Stimulated activated naive CD8-positive, alpha-beta T cell treated with anti-CD3 and anti-CD28 coated beads, Interleukin-15, Interleukin-2, amounts not matched to agents 100 U/mL and 50 U/mL, for 24 hours (primary cell): ENCODE measurements at regions not wholly inside any gene's neighbourhood (a gene's known extent, or its start where the extent isn't known, plus 50 kb on each side); places are given as distances from the start of the nearest gene placed in this dataset.
A peak's percentile ranks its signal among the peaks of the same experiment; 100 is the strongest.
"Not testable (repeated sequence)": the region's sequence is repeated elsewhere in the genome, so short reads cannot be mapped to it uniquely, and the experiment has no call there.

ENCODE experiments used
- ATAC-seq: fragments of 150-1000 bp; cut with Tn5 transposase; one replicate; pipeline ENCODE4 v1.10.0; 2021
- DNase-seq: peaks from one replicate; pipeline ENCODE4 v3.0.0; 2021

DNA sequence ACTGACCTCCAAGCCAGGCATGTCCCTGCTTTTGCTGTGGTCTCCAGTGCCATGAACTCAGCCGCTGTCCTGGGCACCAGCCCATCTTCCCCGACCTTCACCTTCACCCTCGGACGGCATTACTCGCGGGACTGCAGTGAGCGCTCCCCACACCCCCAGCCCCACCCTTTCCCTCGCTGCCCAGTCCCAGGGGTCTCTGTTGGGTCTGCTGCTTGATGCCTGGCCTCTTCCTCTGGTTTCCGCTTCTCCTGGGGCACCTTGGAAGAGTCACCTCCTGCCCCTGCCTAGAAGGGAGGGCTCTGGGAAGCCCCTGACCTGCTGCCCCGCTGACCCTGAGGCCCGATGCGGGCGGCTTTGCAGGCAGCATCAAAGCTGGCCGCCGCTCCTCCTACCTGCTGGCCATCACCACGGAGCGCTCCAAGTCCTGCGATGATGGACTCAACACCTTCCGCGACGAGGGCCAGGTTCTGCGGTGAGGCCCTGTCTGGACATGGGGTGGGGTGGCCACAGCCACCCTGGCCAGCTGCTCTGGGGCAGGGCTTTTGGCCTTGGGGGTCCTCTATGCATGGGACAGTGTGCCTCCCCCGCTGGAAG lies 102.3 kb downstream of the ZNF267 start:
- ATAC-seq, DNase-seq: not testable (repeated sequence)

DNA sequence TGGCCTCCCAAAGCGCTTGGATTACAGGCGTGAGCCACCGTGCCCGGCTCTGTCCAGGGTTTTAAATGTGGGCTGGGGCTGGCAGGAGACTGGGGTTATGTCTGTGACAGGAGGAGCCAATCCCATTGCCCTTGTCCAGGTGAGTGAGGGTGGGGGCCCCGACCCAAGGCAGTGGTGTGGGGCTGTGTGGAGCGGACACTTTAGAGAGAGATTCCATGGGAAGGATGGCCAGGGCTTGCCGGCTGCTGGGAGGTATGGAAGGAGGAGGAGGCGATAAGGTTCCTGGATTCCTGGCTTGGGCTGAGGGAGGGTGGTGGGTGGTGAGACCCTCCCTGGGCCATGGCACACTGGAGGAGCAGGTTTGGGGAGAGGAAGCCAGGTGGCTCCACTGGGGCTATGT lies 104.9 kb downstream of the ZNF267 start:
- DNase-seq, ATAC-seq: not testable (repeated sequence)

DNA sequence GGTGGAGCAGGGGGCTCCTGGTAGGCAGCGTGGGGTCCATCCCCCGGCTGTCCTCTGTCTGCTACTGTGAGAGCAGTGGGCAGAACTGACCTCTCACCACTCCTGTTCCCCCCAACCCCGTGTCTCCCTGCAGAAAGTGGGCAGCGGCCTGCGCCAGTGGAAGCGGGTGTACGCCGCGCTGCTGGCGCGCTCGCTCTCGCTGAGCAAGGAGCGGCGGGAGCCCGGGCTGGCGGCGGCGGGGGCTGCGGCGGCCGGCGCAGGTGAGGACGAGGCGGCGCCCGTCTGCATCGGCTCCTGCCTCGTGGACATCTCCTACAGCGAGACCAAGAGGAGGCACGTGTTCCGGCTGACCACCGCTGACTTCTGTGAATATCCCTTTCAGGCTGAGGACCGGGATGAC lies 108.1 kb downstream of the ZNF267 start:
- DNase-seq, ATAC-seq: not testable (repeated sequence)

DNA sequence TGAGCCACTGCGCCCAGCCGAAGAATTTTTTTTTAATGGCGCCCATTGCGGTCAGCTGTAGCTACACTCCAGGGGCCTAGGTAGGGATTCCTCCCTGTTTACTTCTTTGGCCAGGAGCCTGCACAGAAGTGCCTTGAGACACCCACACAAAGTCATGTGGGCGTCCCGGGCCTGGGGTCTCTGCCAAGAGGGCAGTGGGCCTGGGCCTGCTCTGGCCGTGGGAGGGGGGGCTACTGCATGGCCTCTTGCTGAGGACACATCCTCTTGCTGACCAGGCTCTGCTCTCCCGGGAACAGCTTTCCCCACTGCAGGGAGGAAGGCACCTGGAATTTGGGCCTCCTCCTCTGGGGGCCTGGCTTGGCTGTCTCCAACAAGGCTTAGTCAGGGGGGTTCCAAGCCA lies 109.4 kb downstream of the ZNF267 start:
- not testable (repeated sequence) for DNase-seq, ATAC-seq

DNA sequence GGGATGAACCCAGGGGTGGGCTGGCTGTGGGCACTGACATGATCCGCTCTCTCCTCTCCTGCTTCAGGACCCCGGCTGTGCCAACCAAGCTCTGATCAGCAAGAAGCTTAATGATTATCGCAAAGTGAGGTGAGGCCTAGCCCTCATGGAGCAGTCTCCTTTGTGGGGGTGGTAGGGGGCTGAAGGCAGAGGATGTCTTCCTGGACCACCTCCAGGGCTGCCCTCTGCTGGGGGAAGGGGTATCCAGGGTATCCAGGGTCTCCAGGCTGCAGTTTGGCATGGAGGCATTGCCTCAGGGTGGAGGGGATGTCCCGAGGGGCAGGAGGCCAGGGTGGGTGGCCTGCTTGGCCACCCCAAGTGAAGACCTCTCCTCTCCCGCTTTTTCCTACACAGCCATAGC lies 110.1 kb downstream of the ZNF267 start:
- not testable (repeated sequence) for DNase-seq, ATAC-seq

DNA sequence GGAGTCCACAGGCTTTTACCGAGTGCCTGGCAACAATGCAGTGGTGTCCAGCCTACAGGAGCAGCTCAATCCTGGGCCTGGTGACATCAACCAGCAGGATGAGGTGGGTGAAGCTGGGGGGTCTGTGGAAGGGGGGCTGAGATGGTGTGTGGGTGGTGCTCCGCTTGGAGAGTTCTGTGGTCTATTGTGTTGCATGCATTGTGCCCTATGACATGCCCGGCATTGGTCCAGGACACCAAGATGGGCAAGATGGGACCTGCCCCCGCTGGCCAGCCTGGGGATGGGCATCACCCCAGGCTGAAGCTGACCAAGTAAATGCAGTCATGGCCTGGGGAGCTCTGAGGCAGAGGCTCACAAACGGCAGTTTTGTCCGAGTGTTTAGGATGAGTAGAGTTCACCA lies 113.3 kb downstream of the ZNF267 start:
- ATAC-seq = not testable (repeated sequence)

DNA sequence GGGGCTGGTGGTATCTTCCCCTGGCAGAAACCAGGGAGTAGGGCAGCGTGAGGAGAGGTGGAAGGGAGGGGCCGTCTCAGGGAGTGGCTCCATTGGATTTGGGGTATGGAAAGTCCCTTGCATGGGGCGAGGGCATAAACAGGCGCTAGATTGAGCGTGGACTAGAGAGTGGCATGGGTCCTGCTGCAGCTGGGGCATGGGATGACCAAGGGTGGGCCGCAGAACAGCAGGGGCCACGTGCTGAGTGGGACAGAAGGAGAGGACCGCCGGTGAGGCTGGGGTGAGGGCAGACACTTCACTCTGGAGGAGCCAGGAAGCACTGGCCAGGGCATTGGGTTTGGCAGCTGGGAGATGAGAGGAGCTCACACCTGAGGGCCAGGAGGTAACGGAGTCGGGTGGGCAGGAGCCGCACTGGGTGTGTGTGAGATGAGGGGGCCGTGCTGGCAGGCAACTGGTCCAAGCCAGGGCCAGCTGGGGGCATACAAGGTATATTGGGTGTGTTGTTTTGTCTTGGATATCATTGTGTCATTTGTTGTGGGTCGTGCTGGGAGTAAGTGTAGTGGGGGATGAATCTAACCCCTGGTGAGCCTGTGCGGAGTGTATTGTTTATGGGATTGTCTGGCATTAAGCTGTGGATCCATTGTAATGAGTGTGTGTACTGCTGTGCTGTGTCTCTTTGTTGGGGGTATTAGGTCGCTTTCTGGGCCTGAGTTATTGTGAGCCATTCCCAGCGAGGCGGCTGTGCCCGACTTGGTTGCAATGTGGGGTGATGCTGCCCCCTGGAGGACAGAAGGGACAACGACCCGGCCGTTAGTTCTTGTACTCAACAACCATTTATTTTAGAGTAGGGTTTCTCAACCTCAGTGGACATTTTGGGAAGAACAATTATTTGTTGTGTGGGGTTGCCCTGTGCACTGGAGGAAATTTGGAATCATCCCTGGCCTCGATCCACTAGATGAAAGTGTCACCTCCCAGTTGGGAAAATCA lies 115.3 kb downstream of the ZNF267 start:
- peak; percentile 68 for ATAC-seq
- DNase-seq = peak; percentile 48

More for the DNA sequence above, 113.3 kb downstream of the ZNF267 start:
- DNase-seq = not testable (repeated sequence)

DNA sequence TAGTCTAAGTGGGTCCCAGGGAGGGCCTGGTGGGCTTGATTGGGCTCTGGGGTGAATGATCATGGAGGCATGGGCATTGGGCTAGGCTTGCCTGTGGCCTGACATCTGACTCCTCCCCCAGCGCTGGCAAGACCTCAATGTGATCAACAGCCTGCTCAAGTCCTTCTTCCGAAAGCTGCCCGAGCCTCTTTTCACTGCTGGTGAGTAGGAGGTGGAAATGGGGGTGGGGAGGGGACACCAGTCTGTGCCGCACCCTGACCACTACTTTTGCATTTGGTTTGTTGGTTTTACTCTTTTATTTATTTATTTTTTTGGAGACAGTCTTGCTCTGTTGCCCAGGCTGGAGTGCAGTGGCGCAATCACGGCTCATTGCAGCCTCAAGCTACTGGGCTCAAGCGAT lies 116.7 kb downstream of the ZNF267 start:
- ATAC-seq = not testable (repeated sequence)

DNA sequence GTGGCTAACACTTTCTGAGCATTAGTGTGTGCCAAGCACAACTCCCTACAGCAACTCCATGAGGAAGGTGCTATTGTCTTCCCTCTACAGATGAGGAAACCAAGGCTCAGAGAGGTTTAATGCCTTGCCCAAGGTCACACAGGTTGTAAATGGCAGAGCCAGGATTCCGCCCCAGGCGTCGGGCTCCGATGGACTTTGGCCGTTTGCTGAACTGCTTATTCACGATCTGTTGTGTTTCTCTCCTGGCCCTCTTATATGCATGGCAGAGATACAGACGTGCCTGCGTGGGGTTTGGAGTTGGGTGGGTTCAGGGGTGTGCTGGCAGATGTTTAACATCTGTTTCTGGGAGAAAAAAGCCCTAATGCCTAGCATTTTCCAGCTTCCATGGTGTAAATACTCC lies 117.4 kb downstream of the ZNF267 start:
- DNase-seq, ATAC-seq: not testable (repeated sequence)

More for the DNA sequence above, 116.7 kb downstream of the ZNF267 start:
- not testable (repeated sequence) for DNase-seq

DNA sequence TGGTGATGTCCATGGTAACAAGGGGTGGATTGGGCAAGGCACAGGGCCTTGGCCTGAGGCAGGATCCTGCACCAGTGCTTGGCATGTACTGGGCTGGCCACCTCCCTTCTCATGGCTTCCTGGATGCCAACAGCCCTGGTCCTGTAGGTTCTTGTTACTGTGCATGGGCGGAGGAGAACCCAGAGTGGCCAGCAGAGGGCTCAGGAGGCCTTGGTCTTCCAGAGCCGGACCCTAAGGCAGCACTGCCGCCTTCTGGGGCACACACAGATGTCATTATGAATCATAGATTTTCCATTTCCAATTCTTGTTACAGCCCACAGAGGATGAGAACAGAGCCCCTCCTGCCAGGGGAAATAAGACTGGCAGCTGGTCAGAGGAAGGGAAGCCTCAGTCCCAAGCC lies 122.7 kb downstream of the ZNF267 start:
- peak; percentile 43 for DNase-seq
- not testable (repeated sequence) for ATAC-seq

DNA sequence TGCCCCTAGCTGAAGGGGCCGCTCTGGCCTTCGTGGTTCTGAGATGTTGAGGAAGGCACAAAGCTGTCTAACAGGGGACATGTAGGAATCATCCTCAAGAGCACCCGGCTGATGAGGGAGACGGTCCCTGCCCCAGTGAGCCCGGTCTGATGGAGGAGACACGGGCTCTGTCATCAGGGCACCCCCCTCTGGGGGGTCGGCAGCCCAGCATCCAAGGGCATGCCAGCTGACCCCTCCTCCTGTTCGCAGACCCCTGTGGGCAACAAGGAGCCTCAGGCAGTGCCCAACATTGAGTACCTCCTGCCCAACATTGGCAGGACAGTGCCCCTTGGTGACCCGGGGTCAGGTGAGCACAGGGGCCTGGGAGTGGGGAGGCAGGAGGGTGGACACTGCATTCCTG lies 128.9 kb downstream of the ZNF267 start:
- not testable (repeated sequence) for ATAC-seq, DNase-seq

DNA sequence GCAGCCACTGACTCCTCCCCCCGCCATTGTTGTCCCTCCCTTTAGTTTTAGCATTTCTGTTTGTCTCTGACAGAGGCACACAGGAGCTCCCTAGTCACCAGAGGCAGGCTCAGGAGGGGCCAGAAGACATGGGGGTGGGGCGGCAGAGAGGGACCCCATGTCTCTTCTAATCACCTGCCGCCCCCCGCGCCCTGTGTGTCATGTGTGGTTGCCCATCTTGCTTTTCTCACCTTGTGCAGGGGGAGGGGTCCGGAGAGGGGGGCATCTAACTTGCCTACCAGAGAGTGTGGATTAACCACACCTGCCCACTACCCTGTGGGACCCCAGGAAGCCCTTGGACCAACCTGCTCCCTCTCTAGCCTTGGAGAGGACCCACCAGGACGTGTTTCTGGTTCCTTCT lies 130.2 kb downstream of the ZNF267 start:
- ATAC-seq, DNase-seq: not testable (repeated sequence)

DNA sequence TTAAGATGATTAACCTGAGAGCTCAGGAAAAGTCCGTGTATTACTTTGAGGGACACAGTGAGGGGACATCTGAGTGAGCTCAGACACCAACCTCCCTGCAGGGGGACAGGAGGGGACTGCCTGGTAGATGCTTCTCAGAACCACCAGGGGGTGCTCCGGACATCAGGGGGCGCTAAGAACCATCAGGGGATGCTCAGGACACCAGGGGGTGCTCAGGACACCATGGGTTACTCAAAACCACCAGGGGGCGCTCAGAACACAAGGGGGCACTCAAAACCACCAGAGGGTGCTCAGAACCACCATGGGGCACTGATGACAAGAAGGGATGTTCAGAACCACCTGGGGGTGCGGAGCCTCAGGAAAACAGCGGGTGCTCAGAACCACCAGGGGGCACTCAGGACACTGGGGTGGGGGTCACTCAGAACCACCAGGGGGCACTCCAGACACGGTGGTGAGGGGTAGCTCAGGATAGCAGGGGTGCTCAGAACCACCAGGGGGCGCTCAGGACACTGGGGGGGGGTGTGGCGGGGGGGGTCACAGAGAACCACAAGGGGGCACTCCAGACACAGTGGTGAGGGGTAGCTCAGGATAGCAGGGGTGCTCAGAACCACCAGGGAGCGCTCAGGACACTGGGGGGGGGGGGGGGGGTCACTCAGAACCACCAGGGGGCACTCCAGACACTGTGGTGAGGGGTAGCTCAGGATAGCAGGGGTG lies 165.3 kb downstream of the ZNF267 start:
- DNase-seq = peak; percentile 18
- not testable (repeated sequence) for ATAC-seq

DNA sequence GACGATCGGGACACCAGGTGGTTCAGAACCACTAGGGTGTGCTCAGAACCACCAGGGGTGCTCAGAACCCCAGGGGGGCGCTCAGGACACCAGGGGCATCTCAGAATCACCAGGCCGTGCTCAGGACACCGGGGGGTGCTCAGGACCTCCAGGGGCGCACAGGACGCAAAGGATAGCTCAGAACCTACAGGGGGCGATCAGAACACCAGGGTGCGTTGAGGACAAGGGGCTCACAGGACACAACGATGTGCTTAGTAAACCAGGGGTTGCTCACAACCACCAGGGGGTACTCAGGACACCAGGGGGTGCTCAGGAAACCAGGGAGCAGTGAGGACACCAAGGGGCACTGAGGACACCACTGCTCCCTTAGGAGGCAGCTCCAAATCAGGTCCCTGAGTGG lies 166.3 kb downstream of the ZNF267 start:
- DNase-seq, ATAC-seq: not testable (repeated sequence)

DNA sequence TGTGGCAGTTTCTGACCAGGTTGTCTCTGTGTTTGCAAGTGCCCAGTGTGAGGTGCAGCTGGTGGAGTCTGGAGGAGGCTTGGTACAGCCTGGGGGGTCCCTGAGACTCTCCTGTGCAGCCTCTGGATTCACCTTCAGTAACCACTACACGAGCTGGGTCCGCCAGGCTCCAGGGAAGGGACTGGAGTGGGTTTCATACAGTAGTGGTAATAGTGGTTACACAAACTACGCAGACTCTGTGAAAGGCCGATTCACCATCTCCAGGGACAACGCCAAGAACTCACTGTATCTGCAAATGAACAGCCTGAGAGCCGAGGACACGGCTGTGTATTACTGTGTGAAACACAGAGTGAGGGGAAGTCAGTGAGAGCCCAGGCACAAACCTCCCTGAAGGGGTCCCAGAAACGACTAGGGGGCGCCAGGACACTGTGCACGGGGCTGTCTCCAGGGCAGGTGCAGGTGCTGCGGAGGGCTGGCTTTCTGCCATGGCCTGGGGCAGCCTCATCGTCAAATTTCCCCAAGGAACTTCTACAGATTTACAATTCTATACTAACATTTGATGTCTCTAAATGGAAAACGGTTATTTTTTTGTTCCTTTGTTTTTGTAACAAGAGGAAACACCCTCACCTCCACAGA lies 187.0 kb upstream of the TP53TG3D start:
- DNase-seq = peak; percentile 51
- ATAC-seq = not testable (repeated sequence)

DNA sequence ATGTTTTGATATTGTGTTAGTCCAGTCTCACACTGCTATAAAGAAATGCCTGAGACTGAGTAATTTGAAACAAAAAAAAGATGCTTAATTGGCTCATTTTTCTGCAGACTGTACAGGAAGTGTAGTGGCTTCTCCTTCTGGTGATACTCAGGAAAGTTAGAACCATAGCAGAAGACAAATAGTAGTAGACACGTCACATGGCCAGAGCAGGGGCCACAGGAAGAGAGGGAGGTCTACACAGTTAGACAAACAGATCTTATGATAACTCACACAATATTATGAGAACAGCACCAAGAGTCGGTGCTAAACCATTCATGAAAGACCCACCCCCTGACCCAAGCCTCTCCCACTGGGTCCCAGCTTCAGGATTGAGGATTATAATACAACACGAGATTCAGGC lies 181.5 kb upstream of the TP53TG3D start:
- not testable (repeated sequence) for ATAC-seq, DNase-seq

DNA sequence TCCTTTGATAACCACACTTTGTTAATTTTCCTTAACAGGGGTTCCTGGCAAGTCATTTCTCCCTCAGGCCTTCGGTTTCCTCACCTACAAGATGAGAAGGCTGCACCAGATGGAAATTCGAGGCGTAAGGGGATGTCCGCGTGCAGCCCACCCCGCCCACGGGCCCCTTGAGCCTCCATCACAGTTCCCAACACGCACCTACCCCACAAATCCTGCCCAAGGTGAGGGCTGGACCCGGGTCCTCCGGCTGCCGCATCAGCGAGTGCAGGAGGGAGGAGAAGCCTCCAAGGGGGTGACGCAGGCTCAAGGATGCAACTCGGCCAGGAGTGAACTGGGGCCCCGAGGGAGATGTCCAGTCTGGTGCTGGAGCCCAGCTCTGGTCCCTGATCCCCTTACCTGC lies 169.2 kb upstream of the TP53TG3D start:
- not testable (repeated sequence) for DNase-seq, ATAC-seq

DNA sequence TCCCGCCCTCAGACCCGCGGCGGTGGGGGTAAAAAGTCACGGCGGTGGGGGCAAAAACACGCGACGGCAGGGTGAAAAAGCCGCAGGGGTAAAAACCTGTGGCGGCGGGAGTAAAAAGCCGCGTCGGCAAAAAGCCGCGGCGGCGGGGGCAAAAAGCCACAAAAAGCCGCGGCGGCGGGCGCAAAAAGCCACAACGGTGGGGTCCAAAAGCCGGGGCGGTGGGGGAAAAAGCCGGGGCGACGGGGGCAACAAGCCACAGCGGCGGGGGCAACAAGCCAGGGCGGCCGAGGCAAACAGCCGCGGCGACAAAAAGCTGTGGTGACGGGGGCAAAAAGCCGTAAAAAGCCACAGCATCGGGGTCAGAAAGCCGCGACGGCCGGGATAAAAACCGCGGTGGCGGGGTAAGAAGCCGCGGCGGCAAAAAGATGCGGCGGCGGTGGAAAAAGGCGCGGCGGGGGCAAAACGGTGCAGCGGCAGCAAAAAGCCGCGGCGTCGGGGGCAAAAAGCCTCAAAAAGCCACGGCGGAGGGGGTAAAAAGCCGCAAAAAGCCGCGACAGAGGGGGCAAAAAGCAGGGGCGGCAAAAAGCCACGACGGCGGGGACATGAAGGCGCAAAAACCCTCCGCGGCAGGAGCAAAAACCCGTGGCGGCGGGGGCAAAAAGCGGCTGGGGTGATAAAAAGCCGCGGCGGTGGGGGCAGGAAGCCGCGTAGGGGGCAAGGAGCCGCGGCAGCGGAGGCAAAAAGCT lies 168.3 kb upstream of the TP53TG3D start:
- not testable (repeated sequence) for ATAC-seq

DNA sequence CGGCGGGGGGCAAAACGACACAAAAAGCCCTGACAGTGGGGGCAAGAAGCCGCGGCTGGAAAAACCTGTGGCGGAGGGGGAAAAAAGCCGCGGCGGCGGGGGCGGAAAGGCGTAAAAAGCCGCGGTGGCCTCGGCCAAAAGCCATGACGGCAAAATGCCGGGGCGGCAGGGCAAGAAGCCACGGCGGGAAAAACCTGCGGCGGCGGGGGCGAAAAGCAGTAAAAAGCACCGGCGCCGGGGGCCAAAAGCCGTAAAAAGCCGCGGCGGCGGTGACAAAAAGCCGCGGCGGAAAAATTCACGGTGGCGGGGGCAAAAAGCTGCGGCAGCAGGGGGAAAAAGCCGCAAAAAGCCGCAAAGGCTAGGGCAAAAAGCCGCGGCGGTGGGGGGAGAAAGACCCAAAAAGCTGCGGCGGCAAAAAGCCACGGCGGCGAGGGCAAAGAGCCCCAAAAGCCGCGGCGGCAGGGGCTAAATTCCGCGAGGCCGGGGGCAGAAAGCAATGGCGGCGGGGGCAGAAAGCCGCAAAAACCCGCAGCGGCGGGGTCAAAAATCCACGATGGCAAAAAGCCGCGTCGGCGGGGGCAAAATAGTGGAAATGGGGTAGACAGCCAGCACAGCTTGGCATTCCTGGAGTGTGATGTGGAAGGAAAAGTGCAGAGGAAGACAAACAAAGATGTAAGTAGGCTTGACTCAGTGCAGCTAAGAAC lies 167.5 kb upstream of the TP53TG3D start:
- DNase-seq = peak; percentile 59
- not testable (repeated sequence) for ATAC-seq

More for the DNA sequence above, 168.3 kb upstream of the TP53TG3D start:
- DNase-seq = not testable (repeated sequence)

DNA sequence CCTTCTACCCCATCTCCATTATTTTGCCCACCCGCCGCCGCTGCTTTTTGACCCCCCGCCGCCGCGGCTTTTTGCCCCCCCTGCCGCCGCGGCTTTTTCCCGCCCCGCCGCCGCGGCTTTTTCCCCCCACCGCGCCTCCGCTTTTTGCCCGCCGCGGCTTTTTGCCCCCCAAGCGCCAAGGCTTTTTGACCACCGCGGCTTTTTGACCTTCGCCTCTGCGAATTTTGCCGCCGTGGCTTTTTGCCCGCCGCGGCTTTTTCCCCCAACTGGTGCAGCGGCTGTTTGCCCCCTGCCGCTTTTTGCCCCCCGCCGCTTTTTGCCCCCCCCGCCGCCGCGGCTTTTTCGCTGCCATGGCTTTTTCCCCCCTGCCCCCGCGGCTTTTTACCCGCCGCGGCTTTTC lies 137.5 kb upstream of the TP53TG3D start:
- ATAC-seq, DNase-seq: not testable (repeated sequence)
